Body of pancreas (tissue), 4 donors: ENCODE measurements at regions not wholly inside any gene's neighbourhood (a gene's known extent, or its start where the extent isn't known, plus 50 kb on each side); places are given as distances from the start of the nearest gene placed in this dataset.

ENCODE experiments used
- CTCF ChIP-seq, 7 experiments: fragments of 450-650 bp in 4 of 7; fragments of 200-600 bp in 3 of 7; sonication (generic) in 3 of 7; IDR thresholded peaks; one replicate each; pipeline ENCODE4 v1.5.1; 2016 to 2019; ENCODE audit warnings: antibody characterized with exemption in 7 of 7
- POLR2A ChIP-seq, 3 donors: fragments of 450-650 bp; IDR thresholded peaks; one replicate each; pipeline ENCODE4 v1.6.1; 2016; ENCODE audit warnings: antibody characterized with exemption in 3 of 3, mild to moderate bottlenecking in 2 of 3

GRCh38 chr2:136402281-136402680 is 284.3 kb upstream of the CXCR4 start:
- TF ChIP-seq CTCF (IDR thresholded peaks at IDR 0.05) (no peak), POLR2A (IDR thresholded peaks at IDR 0.05) (no peak)
